HG03045 (cell line): ENCODE measurements at regions not wholly inside any gene's neighbourhood (a gene's known extent, or its start where the extent isn't known, plus 50 kb on each side); places are given as distances from the start of the nearest gene placed in this dataset.

Experiments used
- ATAC-seq: cut with Tn5 transposase; IDR thresholded peaks from one replicate; pipeline ENCODE4 v1.9.1; 2021; ENCODE audit warnings: mild to moderate bottlenecking, moderate library complexity; ENCODE audit not compliant: unreplicated experiment

- no peak for ATAC-seq
Observed at GRCh38 chr17:33403194-33403593, 110.1 kb upstream of the ASIC2 start.

GRCh38 chr17:33404070-33404819, 111.2 kb upstream of the ASIC2 start:
- no peak for ATAC-seq

DNA sequence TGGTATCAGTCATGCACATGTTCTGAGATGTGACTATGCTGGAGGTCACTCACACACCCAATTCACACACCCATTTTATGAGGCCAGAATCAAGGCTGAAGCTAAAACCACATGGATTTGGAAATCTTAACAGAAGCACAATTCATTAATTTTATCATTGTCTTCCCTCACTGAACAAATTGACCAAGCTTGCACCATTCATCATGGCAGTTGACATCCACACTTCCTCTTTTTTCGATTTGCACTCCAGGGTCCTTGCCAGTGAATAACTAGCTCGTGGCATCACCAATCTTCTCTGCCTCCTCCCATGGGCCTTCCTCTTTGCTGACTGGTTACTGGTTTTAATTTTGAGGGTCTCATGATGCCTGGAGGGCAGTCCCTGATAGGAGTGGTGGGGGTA, 123.0 kb upstream of the ASIC2 start:
- ATAC-seq = no peak

DNA sequence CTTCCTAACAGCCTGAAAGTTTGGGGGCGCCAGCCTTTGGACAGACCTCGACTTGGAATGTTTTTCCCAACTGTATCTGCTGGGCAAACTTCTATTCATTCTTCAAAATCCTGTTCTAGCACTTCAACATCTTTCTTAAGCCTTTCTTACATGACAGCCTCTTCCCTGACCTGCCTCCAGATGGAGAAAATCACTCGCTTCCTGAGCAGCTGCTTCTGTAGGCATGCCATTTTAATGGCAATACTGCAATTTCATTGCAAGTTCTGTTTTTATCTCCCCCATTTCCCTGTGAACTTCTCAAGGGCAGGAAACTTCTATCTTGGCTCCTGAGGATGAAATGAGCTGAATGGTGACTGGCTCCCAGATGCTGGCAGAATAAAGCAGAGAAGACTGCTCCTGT, 128.8 kb upstream of the ASIC2 start:
- no peak for ATAC-seq

GRCh38 chr17:33433581-33433980, 140.5 kb upstream of the ASIC2 start:
- no peak for ATAC-seq

- ATAC-seq = no peak
Observed at GRCh38 chr17:33434841-33435240, 141.7 kb upstream of the ASIC2 start.

- no peak for ATAC-seq
Observed at GRCh38 chr17:33435721-33436301, 142.7 kb upstream of the ASIC2 start.

- no peak for ATAC-seq
Observed at GRCh38 chr17:33436321-33436720, 143.2 kb upstream of the ASIC2 start.

GRCh38 chr17:33438139-33438538, 145.0 kb upstream of the ASIC2 start:
- ATAC-seq = no peak

DNA sequence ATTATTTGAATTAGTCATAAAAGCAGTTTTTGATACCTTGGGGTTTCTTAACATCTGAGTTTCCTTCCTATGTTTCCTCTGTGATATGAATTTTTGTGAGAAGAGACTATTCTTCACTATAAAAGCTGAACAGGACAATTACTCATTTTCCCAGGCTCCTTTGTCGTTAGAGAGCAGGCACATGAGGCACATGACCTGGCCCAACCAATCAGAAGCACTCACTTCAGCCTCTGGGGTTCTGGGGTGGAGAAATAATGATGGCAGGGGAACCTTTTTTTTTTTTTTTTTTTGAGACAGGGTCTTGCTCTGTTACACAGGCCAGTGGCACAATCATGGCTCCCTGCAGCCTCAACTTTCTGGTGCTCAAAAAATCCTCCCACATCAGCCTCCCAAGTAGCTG, 145.5 kb upstream of the ASIC2 start:
- no peak for ATAC-seq

- ATAC-seq = no peak
Observed at GRCh38 chr17:33442320-33442719, 149.2 kb upstream of the ASIC2 start.

- no peak for ATAC-seq
Observed at GRCh38 chr17:33444731-33445130, 151.6 kb upstream of the ASIC2 start.

DNA sequence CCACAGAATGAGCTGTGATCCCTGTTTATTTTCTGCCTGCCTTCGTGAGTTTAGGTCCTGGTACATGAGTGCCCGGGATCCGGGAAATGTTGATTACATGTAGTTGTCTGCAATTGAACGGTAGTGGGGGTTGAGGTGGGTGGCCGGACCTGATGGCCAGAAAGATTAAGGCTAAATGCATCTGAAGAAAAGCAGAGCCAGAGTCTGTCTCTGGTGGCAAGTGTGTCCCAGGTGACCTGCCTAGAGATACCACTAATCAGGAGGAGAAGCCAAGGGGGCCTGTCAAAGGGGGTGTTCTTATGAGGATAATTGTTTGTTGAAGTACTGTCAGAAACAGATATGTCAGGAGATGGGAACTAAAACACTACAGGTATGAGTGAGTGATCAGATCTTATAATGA, 154.0 kb upstream of the ASIC2 start:
- ATAC-seq = no peak

GRCh38 chr17:33451221-33451620, 158.1 kb upstream of the ASIC2 start:
- no peak for ATAC-seq

- no peak for ATAC-seq
Observed at GRCh38 chr17:33457477-33457876, 164.4 kb upstream of the ASIC2 start.

GRCh38 chr17:33459078-33459940, 166.2 kb upstream of the ASIC2 start:
- ATAC-seq = no peak

GRCh38 chr17:33460781-33461450, 167.8 kb upstream of the ASIC2 start:
- no peak for ATAC-seq

DNA sequence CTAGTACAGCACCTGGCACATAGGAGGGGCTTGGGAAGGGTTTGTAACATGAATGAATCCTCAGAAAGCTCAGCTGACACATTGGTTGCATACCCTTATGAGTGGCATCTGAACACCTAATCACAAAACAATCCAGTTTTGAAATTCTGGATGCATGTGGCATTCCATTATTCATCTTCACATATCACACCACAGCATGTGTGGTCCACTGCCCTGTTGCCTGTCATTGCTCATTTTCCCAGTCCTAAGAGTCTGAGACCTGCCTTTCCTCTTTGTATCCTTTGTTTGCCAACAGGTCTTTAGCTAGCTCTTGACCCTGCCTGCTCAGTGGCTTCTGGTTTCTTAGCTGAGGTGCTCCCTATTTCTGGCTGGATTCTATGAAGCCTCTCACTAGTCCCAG, 170.8 kb upstream of the ASIC2 start:
- no peak for ATAC-seq

GRCh38 chr17:33464669-33465280, 171.7 kb upstream of the ASIC2 start:
- ATAC-seq = no peak

DNA sequence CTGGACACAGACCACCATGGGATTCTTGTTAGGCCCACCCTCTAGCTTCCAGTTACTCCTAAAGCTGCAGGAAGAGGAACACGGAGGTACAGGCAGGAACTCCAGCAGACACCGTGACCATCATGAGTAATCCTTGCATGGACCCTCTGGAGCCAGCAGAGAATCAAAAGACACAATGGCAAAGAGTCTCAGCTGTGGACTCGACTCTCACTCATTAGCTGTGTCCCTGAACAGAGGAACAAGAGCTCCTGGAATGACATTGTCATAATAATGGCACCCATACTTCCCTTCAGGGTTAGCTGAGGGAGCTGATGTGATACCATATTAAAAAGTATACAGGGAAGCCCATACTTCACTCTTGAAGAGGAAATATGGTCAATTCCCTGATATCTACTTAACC, 176.3 kb upstream of the ASIC2 start:
- no peak for ATAC-seq

GRCh38 chr17:33469911-33470310, 176.8 kb upstream of the ASIC2 start:
- no peak for ATAC-seq
